ENCODE measurements at regions not wholly inside any gene's neighbourhood (a gene's known extent, or its start where the extent isn't known, plus 50 kb on each side); places are given as distances from the start of the nearest gene placed in this dataset.
"Not testable (repeated sequence)": the region's sequence is repeated elsewhere in the genome, so short reads cannot be mapped to it uniquely, and the experiment has no call there.

GRCh38 chr10:78096486-78096885, 62.8 kb downstream of the RPS24 start:
- DNase-seq = not testable (repeated sequence)

- DNase-seq = not testable (repeated sequence)
These were observed 68.9 kb downstream of the RPS24 start for GRCh38 chr10:78102593-78102992.

DNA sequence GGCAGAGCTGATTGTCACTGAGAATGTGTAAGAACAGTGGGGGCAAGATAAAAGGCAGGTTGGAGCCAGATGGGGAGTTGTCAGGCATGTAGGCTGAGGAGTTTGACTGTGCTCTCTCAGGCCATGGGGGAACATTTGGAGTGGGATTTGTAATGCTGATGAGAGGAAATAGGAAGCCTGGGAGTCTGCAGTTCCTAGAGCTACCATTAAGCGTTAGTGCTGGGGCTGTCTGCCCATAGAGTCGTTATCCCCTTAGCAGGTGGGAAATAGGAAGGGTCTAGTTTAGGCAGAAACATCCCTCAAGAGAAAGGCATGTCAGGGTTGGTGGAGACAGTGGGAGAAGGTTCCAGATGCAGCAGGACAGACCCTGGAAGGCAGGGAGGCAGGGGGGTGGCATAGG, 75.5 kb downstream of the RPS24 start:
- no peak for DNase-seq

- no peak for DNase-seq
These were observed 81.6 kb downstream of the RPS24 start for GRCh38 chr10:78115135-78115853.

- DNase-seq = no peak
These were observed 82.7 kb downstream of the RPS24 start for GRCh38 chr10:78116361-78116760.

DNA sequence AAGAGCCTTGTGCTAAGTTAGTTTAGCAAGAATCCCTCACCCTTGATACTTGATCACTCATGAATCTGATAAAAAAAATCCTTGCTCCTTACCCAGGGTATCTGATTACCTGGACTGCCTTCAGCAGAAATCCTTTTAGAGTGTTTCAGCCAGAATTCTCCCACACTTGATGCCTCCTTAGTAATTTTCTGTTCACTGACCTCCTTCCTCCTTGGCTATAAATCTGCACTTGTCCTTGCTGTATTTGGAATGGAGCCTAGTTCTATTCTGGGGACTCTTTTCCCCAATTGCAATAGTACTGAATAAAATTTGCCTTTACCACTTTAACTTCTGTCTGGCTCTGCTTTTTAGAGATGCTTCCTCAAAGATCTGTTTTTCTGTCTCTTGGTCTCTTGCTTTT, 84.9 kb downstream of the RPS24 start:
- DNase-seq = no peak

- no peak for DNase-seq
These were observed 88.1 kb downstream of the RPS24 start for GRCh38 chr10:78121801-78122200.

- DNase-seq = no peak
These were observed 90.5 kb downstream of the RPS24 start for GRCh38 chr10:78124167-78124566.

GRCh38 chr10:78129211-78129610, 95.5 kb downstream of the RPS24 start:
- no peak for DNase-seq

DNA sequence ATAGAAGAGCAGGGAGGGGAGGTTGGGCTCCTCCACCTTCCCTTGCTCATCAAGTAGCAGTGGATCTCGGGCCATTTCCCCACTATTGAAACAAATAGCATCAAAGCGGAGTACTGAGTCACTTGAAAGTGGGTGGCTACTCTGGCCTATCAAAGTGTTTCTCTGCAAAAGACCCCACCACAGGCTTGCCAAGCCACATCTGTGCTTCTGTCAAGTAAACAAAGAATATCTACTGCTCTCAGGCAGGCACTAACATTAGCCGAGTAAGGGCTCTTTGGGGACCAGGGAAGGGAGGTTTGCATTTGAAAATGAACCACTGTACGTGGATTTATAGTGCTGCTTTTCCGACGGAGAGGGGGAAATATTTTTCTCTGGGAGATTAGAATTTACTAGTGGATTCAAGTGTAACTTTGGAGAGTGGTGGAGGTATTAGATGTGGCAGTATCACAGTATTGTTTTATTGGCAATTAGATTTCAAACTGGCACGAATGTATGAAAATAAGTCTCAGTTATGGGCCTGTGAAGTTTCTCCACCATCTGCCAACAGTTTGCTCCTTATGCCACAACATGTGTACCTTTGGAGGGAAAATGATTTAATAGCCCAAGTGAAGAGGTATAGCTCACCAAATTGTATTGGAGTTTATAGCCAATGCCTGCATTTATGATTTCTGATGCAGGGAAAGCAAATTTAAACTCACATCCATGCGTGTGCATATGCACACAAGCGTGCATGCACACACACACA, 97.5 kb downstream of the RPS24 start:
- DNase-seq = no peak

GRCh38 chr10:78134773-78135306, 101.2 kb downstream of the RPS24 start:
- DNase-seq = no peak

- no peak for DNase-seq
These were observed 103.5 kb downstream of the RPS24 start for GRCh38 chr10:78137147-78137546.

DNA sequence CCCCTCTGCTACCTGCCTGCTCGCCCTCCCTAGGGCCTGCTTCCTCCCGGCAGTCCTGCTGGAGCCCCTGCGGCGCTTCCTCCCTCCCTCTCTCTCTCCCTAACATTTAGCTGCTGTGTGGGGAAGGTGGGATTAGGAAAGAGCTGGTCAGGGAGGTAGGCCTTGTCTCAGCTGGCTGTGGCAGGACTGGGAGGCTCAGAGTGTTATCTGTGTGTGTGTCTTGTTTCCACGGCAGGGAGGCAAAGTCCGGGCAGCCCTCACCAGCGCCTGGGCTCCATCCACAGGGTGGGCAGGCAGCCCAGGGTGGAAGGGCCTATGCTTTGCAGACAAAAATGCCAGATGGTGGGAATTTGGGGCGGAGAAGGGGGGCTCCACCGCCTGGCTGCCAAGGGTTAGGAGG, 105.7 kb downstream of the RPS24 start:
- DNase-seq = no peak

DNA sequence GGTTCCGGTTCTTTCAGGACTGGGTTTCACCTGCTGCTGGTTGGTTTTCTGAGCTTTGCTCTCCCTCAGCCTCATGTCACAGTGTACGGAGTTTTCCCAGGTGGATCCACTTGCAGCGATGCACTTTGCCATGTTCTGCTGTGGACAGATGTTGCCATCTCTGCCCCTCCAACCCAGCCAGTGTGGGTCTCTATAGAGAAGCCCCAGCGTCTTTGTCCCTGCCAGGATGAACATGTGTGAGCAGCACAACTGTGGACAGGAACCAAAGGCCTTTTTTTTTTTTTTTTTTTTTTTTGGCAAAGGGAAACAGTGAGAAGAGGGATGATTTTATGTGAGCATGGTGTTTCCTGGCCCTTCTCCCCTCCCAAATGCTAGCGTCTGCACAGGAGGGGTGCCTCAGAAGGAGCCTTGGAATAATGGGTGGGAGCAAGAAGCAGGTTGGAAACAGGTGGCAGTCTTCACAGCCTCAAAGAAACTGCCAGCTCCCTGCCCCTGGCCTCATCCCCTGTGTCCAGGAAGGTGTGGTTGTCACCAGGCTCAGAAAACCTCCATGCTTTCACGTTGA, 106.5 kb downstream of the RPS24 start:
- no peak for DNase-seq

DNA sequence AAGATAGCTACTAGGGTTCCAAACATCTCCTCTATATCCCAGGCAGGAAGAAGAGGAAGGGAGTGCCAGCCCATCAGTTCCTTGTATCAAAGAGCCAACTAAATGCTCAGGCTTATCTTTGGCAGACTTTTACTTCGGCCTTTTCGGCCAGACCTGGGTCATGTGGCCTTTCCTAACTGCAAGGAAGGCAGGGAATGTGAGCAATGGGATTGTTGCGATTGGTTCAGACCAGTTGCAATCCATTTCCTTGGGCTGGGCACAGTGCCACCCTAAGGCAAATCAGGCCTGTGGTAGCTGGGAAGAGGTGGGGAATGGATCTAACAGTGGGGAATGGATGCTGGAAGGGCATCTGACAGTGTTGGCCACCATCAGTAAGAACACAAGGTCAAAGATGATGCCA, 109.9 kb downstream of the RPS24 start:
- no peak for DNase-seq

- DNase-seq = no peak
These were observed 112.5 kb downstream of the RPS24 start for GRCh38 chr10:78146200-78146599.

DNA sequence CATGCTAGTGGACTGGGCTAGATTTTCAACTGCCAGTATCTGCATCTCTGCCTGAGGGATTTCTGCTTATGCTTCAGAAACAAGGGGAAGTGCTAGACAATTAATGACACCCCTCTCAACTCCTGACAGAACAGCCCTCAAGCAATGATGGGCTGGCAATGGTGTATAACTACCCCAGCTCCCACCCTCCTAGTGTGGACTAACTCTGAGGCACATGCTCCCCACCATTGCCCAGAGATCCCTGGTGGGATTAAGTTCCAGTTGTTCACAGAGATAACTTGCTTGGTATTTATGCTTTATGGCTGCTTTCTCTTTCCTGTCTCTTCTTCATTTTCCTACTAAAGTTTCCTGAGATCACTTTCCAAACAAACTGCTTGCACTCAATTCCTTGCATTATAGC, 113.5 kb downstream of the RPS24 start:
- no peak for DNase-seq

DNA sequence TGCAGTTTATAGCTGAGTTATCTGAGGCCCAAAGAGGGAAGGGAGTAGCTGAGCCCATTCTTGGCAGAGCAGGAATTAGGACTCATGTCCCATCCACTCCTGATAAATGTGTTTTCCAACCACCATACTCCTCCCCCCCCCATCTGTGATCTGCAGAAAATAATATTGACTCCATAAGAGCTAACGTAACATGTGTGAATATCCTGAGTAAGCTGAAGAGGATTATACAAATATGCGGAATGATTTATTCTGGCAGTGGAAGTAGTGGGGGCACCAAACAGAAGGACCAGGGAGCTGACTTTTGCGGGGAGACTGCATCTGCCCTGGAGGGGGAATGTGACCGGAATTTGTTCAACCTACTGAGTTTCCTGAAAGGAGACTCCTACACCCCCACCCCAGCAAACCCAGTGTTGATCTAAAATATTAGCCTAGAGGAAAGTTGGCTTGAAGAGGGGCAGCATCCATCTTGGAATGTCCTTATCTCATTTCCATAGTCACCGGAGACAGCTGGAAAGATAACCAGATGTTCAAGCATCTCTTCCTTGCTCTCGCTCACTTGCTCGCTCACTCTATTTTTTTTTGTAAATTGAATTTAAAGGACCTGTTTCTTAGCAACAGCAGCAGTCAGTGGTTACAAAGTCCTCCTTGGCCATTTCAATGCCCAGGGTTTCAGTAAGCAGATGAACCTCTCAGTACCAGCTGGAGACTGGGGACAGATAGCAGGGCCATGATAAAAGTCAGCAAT, 114.7 kb downstream of the RPS24 start:
- no peak for DNase-seq

DNA sequence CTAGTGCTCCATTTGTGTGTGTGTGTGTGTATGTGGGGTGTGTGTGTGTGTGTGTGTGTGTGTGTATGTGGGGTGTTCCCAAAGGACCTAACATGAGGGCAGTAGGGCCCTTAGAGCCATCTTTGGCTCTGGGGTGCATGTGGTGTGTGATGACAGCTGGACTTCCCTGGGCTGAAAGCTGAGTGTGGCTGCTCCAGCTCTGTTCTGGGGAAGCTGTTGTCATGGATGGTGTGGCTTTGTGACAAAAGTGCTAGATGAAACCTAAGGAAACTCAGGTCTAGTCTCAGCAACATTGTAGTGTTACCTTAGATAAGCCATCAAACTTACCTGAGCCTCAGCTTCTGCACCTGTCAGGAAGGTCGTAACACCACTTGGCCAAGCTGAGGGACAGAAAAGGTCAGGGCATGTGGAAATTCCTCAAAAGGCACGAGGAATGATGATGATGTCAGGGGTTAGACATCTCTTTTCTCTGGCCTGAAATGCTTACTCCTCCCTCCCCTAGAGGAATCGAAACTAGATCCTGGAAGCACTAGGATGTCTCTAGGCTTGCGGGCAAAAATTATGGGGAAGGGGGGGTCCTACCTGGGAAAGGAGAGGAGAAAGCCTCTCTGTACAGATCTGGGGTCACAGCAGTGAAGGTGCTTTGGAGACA, 115.4 kb downstream of the RPS24 start:
- DNase-seq = no peak

DNA sequence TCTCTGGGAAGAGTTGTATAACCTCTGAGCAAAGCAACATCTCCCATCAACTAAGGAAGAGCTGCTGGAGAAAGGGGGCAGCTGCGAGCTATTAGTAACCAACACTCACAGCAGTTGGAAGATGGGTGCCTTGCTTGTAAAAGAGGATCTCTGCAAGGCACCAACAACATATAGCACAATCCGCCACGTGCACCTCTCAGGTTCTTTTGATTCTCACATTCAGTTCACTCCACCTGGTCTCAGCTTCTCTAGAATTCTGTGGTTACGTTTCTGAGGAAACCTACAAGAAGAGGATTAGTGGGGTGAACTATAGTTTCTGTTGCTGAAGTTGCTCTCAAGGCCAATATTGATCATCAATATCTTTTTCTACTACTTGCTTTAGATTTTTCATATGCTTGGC, 117.1 kb downstream of the RPS24 start:
- DNase-seq = no peak

DNA sequence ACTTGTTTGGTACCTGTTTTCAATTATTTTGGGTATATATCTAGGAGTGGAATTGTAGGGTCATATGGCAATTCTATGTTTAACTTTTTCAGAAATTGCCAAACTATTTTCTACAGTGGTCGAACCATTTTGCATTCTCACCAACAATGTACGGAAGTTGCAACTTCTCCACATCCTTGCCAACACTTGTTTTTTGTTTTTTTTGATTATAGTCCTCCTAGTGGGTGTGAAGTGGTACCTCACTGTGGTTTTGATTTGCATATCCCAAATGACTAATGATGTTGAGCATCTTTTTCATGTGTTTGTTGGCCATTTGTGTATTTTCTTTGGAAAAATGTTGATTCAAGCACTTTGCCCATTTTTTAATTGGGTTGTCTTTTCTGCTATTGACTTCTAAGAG, 122.1 kb downstream of the RPS24 start:
- DNase-seq = no peak

DNA sequence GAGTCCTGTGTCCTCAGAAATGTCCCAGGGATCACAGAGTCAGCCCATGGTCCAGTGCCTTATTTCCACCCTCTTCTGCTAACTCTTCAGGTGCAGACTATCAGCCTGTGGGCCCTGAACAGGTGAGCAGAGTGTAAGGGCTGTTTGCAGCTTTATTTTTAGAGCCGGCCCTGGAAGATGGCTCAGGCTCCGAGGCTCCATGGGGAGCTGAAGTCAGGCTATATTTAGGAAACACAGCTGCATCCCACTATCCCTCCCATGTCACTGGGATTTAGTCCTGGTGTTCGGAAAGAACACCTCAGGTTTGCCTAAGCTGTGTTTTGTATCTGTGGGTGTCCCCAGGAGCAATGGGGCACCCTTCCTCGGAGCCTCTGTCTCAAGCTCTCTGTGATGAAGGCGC, 126.9 kb downstream of the RPS24 start:
- DNase-seq = no peak

- no peak for DNase-seq
These were observed 129.2 kb downstream of the RPS24 start for GRCh38 chr10:78162853-78163252.

Measured in activated CD4-positive, alpha-beta T cell treated with anti-CD3 and anti-CD28 coated beads for 1 hour (primary cell).